ENCODE measurements at regions not wholly inside any gene's neighbourhood (a gene's known extent, or its start where the extent isn't known, plus 50 kb on each side); places are given as distances from the start of the nearest gene placed in this dataset.

- DNase-seq (ENCODE audit: extremely low read depth, low read depth) = no peak
- TF ChIP-seq CTCF (IDR thresholded peaks at IDR 0.05; ENCODE audit: low read depth, low read length, missing control alignments) = no peak
- no peak overlapping the region for H3K4me3 ChIP-seq (replicated peaks; ENCODE audit: low read depth, low read length)
Measured at GRCh38 chr2:219828127-219828526, 200.7 kb downstream of the SLC4A3 start.

- no peak for TF ChIP-seq CTCF (IDR thresholded peaks at IDR 0.05; ENCODE audit: low read depth, low read length, missing control alignments)
- no peak for DNase-seq (ENCODE audit: extremely low read depth, low read depth)
- no peak overlapping the region for H3K4me3 ChIP-seq (replicated peaks; ENCODE audit: low read depth, low read length)
Measured at GRCh38 chr2:219829667-219830352, 202.4 kb downstream of the SLC4A3 start.

- no peak for DNase-seq (ENCODE audit: extremely low read depth, low read depth)
- H3K4me3 ChIP-seq (replicated peaks; ENCODE audit: low read depth, low read length) = no peak overlapping the region
- no peak for TF ChIP-seq CTCF (IDR thresholded peaks at IDR 0.05; ENCODE audit: low read depth, low read length, missing control alignments)
Measured at GRCh38 chr2:219830353-219830738, 202.9 kb downstream of the SLC4A3 start.

GRCh38 chr2:219831957-219832356, 204.5 kb downstream of the SLC4A3 start:
- TF ChIP-seq CTCF (IDR thresholded peaks at IDR 0.05; ENCODE audit: low read depth, low read length, missing control alignments) = no peak
- no peak for DNase-seq (ENCODE audit: extremely low read depth, low read depth)
- no peak overlapping the region for H3K4me3 ChIP-seq (replicated peaks; ENCODE audit: low read depth, low read length)

GRCh38 chr2:219832904-219833303, 205.5 kb downstream of the SLC4A3 start:
- H3K4me3 ChIP-seq (replicated peaks; ENCODE audit: low read depth, low read length) = no peak overlapping the region
- no peak for DNase-seq (ENCODE audit: extremely low read depth, low read depth)

GRCh38 chr2:219835493-219835892, 208.1 kb downstream of the SLC4A3 start:
- no peak for TF ChIP-seq CTCF (IDR thresholded peaks at IDR 0.05; ENCODE audit: low read depth, low read length, missing control alignments)
- H3K4me3 ChIP-seq (replicated peaks; ENCODE audit: low read depth, low read length) = no peak overlapping the region
- DNase-seq (ENCODE audit: extremely low read depth, low read depth) = no peak

More at GRCh38 chr2:219832904-219833303, 205.5 kb downstream of the SLC4A3 start:
- TF ChIP-seq CTCF (IDR thresholded peaks at IDR 0.05; ENCODE audit: low read depth, low read length, missing control alignments) = no peak

Data from HFF-Myc (cell line).